Esophagus muscularis mucosa (tissue), 4 donors: ENCODE measurements at regions not wholly inside any gene's neighbourhood (a gene's known extent, or its start where the extent isn't known, plus 50 kb on each side); places are given as distances from the start of the nearest gene placed in this dataset.
"Not testable (repeated sequence)": the region's sequence is repeated elsewhere in the genome, so short reads cannot be mapped to it uniquely, and the experiment has no call there.

ENCODE experiments used
- DNase-seq: peaks from one replicate; pipeline ENCODE4 v3.0.0-alpha.2; 2017; ENCODE audit errors: extremely low spot score
- H3K27ac ChIP-seq, 4 donors: fragments of 200-600 bp; sonication (generic); replicated peaks in 1 of 4; 1 replicate in 3 of 4; 2 replicates in 1 of 4; pipeline ENCODE4 v1.5.1; 2016 to 2019; ENCODE audit warnings: mild to moderate bottlenecking in 1 of 4
- H3K27me3 ChIP-seq, 4 donors: fragments of 200-600 bp; sonication (generic); one replicate each; pipeline versions ENCODE4 v1.5.1 to v1.6.0; 2016 to 2019
- H3K36me3 ChIP-seq, 4 donors: fragments of 200-600 bp; sonication (generic); one replicate each; pipeline ENCODE4 v1.5.1; 2016 to 2019
- H3K4me1 ChIP-seq, 4 donors: fragments of 200-600 bp; sonication (generic); one replicate each; pipeline ENCODE4 v1.5.1; 2016 to 2019
- H3K4me3 ChIP-seq, 4 donors: fragments of 200-600 bp; sonication (generic); 1 replicate in 2 of 4; 2 replicates in 2 of 4; pipeline ENCODE4 v1.5.1; 2016 to 2019; ENCODE audit warnings: mild to moderate bottlenecking in 4 of 4, moderate library complexity in 1 of 4
- H3K9me3 ChIP-seq, 4 donors: fragments of 200-600 bp; sonication (generic); 1 replicate in 3 of 4; 2 replicates in 1 of 4; pipeline ENCODE4 v1.5.1; 2016 to 2019
- EP300 ChIP-seq: sonication (generic); formaldehyde crosslinking; IDR thresholded peaks from one replicate; pipeline ENCODE4 v1.6.1; 2017; ENCODE audit warnings: antibody characterized with exemption
- POLR2A ChIP-seq: fragments of 450-650 bp; IDR thresholded peaks from one replicate; pipeline ENCODE4 v1.6.1; 2017; ENCODE audit warnings: antibody characterized with exemption, moderate library complexity, mild to moderate bottlenecking, low read depth
- POLR2AphosphoS5 ChIP-seq, 2 donors: sonication (generic); formaldehyde crosslinking; IDR thresholded peaks; one replicate each; pipeline ENCODE4 v1.6.1; 2017; ENCODE audit warnings: antibody characterized with exemption in 2 of 2
- WGBS: methylation state at CpG from one replicate; pipeline ENCODE4 v1.1.5; 2018; 5-methylcytosine and 5-hydroxymethylcytosine counted together
- intact Hi-C: fragments of 100-400 bp; cut with DNase I; formaldehyde crosslinking; loops from one replicate; pipeline ENCODE4 v1.15.1; 2023
- TF ChIP-seq, protein P1 (sequence below), 3 experiments: fragments of 200-600 bp in 2 of 3; fragments of 450-650 bp in 1 of 3; sonication (generic) in 2 of 3; IDR thresholded peaks; one replicate each; pipeline ENCODE4 v1.5.1; 2017 to 2019; ENCODE audit warnings: antibody characterized with exemption in 3 of 3, mild to moderate bottlenecking in 2 of 3, moderate library complexity in 1 of 3

DNA sequence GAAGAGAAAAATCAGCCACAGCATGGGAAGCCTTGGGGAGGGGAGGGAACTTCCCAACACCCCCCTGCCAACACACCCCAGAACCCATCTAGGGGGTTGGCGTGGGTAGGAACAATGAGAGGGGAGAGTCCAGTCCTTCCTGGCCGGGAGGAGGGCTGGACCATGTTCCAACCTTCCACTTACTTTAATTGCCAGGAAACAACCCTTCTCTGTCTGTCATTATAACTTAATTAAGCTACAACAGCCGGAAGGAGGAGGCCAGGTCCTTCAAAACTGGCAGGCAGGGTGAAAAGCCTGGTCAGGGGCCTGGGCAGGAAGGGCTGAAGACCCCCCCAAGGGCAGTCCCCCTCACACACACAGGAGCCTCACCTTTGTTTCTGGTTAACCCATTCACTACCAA lies 447.0 kb downstream of the SOX9 start:
- Histone ChIP-seq H3K4me3 (no peak overlapping the region), H3K27me3 (peaks cover 0 to 41% (median 0%) of the 10 kb centered on the region in 4 donors), H3K36me3 (no peaks in the 10 kb centered on the region), H3K27ac (no peak overlapping the region), H3K9me3 (no peaks in the 10 kb centered on the region), H3K4me1 (no peaks in the 10 kb centered on the region)
- 59% methylated on average over 3 of the region's 3 CpGs for WGBS
- DNase-seq: no peak
- TF ChIP-seq POLR2A: no peak
- no peak for TF ChIP-seq POLR2AphosphoS5 (IDR thresholded peaks at IDR 0.05)
- TF ChIP-seq, protein P1, sequence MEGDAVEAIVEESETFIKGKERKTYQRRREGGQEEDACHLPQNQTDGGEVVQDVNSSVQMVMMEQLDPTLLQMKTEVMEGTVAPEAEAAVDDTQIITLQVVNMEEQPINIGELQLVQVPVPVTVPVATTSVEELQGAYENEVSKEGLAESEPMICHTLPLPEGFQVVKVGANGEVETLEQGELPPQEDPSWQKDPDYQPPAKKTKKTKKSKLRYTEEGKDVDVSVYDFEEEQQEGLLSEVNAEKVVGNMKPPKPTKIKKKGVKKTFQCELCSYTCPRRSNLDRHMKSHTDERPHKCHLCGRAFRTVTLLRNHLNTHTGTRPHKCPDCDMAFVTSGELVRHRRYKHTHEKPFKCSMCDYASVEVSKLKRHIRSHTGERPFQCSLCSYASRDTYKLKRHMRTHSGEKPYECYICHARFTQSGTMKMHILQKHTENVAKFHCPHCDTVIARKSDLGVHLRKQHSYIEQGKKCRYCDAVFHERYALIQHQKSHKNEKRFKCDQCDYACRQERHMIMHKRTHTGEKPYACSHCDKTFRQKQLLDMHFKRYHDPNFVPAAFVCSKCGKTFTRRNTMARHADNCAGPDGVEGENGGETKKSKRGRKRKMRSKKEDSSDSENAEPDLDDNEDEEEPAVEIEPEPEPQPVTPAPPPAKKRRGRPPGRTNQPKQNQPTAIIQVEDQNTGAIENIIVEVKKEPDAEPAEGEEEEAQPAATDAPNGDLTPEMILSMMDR (IDR thresholded peaks at IDR 0.05): no peak
- TF ChIP-seq EP300: no peak
- intact Hi-C loops: no loop called here

DNA sequence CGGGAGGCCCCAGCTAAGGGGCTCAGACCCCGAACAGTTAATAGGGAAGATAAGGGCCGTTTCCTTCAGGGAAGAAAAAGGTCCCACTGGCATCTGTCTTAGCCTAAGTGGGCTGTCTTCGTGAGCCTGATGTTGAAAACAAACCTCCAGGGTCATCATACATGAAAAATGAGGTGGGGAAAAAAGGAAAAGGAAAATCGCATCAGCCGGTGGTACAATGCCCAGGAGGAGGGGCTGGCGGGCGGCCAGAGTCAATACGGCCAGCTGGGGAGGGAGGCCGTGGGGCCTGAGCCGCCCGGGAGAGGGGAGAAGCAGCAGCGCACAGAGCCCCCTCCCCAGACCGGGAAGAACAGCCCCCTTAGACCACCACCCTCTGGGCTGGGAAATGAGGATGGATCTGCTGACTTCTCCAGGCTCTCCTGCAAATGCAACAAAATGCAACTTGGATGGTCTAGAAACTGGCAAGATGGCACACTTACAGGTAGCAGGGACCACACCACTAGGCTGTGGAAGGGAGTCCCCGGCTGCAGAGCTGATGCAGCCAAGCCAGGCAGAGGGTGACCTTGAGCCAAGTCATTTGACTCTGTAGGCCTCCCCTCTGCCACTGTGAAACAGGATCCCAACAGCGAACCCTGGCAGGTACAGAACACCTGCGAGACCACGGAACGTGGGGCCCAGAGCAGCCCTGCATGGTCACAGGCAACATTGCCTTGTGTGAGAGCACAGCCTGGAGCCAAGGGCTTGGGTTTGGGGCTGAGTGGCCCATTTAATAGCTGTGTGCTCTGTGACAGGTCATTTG lies 448.5 kb downstream of the SOX9 start:
- WGBS: 26% methylated on average over 14 of the region's 19 CpGs
- H3K27me3 ChIP-seq: peaks cover 0 to 53% (median 0%) of the 10 kb centered on the region in 4 donors
- no peak overlapping the region for H3K27ac ChIP-seq
- DNase-seq: no peak
- TF ChIP-seq POLR2AphosphoS5 (IDR thresholded peaks at IDR 0.05) (no peak), POLR2A (no peak), EP300 (no peak)
- TF ChIP-seq, protein P1 (IDR thresholded peaks at IDR 0.05): no peak
- no peak overlapping the region for H3K4me3 ChIP-seq
- no peaks in the 10 kb centered on the region for H3K4me1 ChIP-seq
- H3K36me3 ChIP-seq: no peaks in the 10 kb centered on the region
- intact Hi-C loops: no loop called here
- no peaks in the 10 kb centered on the region for H3K9me3 ChIP-seq

GRCh38 chr17:72571813-72572396 lies 451.1 kb downstream of the SOX9 start:
- intact Hi-C loops: no loop called here
- WGBS: 72% methylated on average over 9 of the region's 9 CpGs
- H3K27me3 ChIP-seq: peaks cover 0 to 74% (median 0%) of the 10 kb centered on the region in 4 donors
- no peaks in the 10 kb centered on the region for H3K9me3 ChIP-seq
- no peak overlapping the region for H3K27ac ChIP-seq
- DNase-seq: no peak
- H3K36me3 ChIP-seq: no peaks in the 10 kb centered on the region
- TF ChIP-seq POLR2A (no peak), EP300 (no peak), POLR2AphosphoS5 (IDR thresholded peaks at IDR 0.05) (no peak)
- TF ChIP-seq, protein P1 (IDR thresholded peaks at IDR 0.05): no peak
- H3K4me3 ChIP-seq: no peak overlapping the region
- H3K4me1 ChIP-seq: no peaks in the 10 kb centered on the region

- H3K4me1 ChIP-seq: no peaks in the 10 kb centered on the region
- H3K36me3 ChIP-seq: no peaks in the 10 kb centered on the region
- WGBS: 73% methylated on average over 12 of the region's 12 CpGs
- intact Hi-C loops: no loop called here
- H3K27ac ChIP-seq: no peak overlapping the region
- no peak for DNase-seq
- H3K27me3 ChIP-seq: peaks cover 0 to 74% (median 0%) of the 10 kb centered on the region in 4 donors
- no peaks in the 10 kb centered on the region for H3K9me3 ChIP-seq
- H3K4me3 ChIP-seq: no peak overlapping the region
- no peak for TF ChIP-seq POLR2AphosphoS5 (IDR thresholded peaks at IDR 0.05)
- TF ChIP-seq, protein P1 (IDR thresholded peaks at IDR 0.05): no peak
- no peak for TF ChIP-seq POLR2A
- TF ChIP-seq EP300: no peak
These were observed 452.0 kb downstream of the SOX9 start for GRCh38 chr17:72572604-72573491.

- H3K9me3 ChIP-seq, H3K27ac ChIP-seq, H3K4me1 ChIP-seq, intact Hi-C loops, DNase-seq, H3K4me3 ChIP-seq, H3K36me3 ChIP-seq: not testable (repeated sequence)
- WGBS: 94% methylated on average over 5 of the region's 5 CpGs
- H3K27me3 ChIP-seq: peaks cover 0 to 73% (median 0%) of the 10 kb centered on the region in 4 donors
These were observed 452.6 kb downstream of the SOX9 start for GRCh38 chr17:72573492-72573801.
